GM12892 (cell line): ENCODE measurements at regions not wholly inside any gene's neighbourhood (a gene's known extent, or its start where the extent isn't known, plus 50 kb on each side); places are given as distances from the start of the nearest gene placed in this dataset.

Source experiments
- POLR2AphosphoS5 ChIP-seq: IDR thresholded peaks from 2 replicates; pipeline ENCODE4 v1.6.1; 2011; ENCODE audit warnings: low read depth, low read length, control low read depth
- TAF1 ChIP-seq: IDR thresholded peaks from 2 replicates; pipeline ENCODE4 v1.6.1; 2011; ENCODE audit warnings: low read depth, mild to moderate bottlenecking, control low read depth, low read length, borderline replicate concordance

GRCh38 chr3:30299674-30300385 is 306.6 kb upstream of the TGFBR2 start:
- TF ChIP-seq TAF1 (no peak), POLR2AphosphoS5 (no peak)
